Thyroid gland (tissue), 4 donors: ENCODE measurements at regions not wholly inside any gene's neighbourhood (a gene's known extent, or its start where the extent isn't known, plus 50 kb on each side); places are given as distances from the start of the nearest gene placed in this dataset.

Experiments
- DNase-seq, 2 donors: peaks; one replicate each; pipeline ENCODE4 v3.0.0-alpha.2; 2019
- H3K27ac ChIP-seq, 3 donors: fragments of 200-600 bp; sonication (generic); 1 replicate in 2 of 3; 2 replicates in 1 of 3; pipeline ENCODE4 v1.5.1; 2016 to 2019; ENCODE audit warnings: mild to moderate bottlenecking in 1 of 3, moderate library complexity in 1 of 3
- H3K27me3 ChIP-seq: fragments of 200-600 bp; sonication (generic); one replicate; pipeline ENCODE4 v1.5.1; 2019
- H3K36me3 ChIP-seq, 2 donors: fragments of 200-600 bp; sonication (generic); one replicate each; pipeline ENCODE4 v1.5.1; 2016 to 2019
- H3K4me1 ChIP-seq, 2 donors: fragments of 200-600 bp; sonication (generic); one replicate each; pipeline ENCODE4 v1.5.1; 2017 to 2019
- H3K4me3 ChIP-seq, 3 donors: fragments of 200-600 bp; sonication (generic); replicated peaks in 1 of 3; 1 replicate in 2 of 3; 2 replicates in 1 of 3; pipeline ENCODE4 v1.5.1; 2016; ENCODE audit warnings: mild to moderate bottlenecking in 1 of 3
- H3K9me3 ChIP-seq: fragments of 200-600 bp; sonication (generic); one replicate; pipeline ENCODE4 v1.5.1; 2017
- POLR2A ChIP-seq, 2 donors: fragments of 450-650 bp; IDR thresholded peaks; one replicate each; pipeline ENCODE4 v1.6.1; 2017; ENCODE audit warnings: antibody characterized with exemption in 2 of 2, mild to moderate bottlenecking in 2 of 2, moderate library complexity in 1 of 2
- WGBS, 2 donors: methylation state at CpG; one replicate each; pipeline ENCODE4 v1.1.5; 2017; 5-methylcytosine and 5-hydroxymethylcytosine counted together
- intact Hi-C: fragments of 100-400 bp; cut with DNase I; formaldehyde crosslinking; loops from one replicate; pipeline ENCODE4 v1.15.1; 2023
- TF ChIP-seq, protein P1 (sequence below), 6 experiments: fragments of 200-600 bp in 3 of 6; fragments of 450-650 bp in 3 of 6; sonication (generic) in 3 of 6; IDR thresholded peaks; one replicate each; pipeline ENCODE4 v1.5.1; 2016 to 2019; ENCODE audit warnings: antibody characterized with exemption in 6 of 6, mild to moderate bottlenecking in 2 of 6, inconsistent platforms in 1 of 6, moderate library complexity in 1 of 6

DNA sequence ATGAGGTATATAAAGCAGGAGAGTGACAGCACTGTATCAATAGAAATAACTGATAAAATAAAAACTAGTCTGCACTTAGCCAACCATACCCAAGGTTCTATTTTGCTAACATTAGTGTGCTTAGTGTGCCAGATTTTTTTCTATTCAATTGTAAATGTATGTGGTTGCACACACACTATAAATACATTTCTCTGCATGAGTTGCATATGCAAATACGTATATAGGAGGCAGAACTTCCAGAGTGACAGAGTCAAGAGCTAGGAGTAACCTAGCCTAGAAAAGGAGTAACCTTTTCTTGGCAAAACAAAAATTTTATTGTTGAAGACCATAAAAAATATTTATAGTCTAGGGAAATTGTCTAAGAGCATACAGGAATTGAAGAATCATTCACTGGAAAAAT lies 461.6 kb downstream of the GABRG2 start:
- intact Hi-C loops, result no loop called here
- H3K27me3 ChIP-seq, result no peaks in the 10 kb centered on the region
- no peaks in the 10 kb centered on the region for H3K36me3 ChIP-seq
- 33 to 58% methylated on average over 1 of the region's 1 CpG for WGBS, 2 donors
- no peak for TF ChIP-seq POLR2A (IDR thresholded peaks at IDR 0.05)
- TF ChIP-seq, protein P1, sequence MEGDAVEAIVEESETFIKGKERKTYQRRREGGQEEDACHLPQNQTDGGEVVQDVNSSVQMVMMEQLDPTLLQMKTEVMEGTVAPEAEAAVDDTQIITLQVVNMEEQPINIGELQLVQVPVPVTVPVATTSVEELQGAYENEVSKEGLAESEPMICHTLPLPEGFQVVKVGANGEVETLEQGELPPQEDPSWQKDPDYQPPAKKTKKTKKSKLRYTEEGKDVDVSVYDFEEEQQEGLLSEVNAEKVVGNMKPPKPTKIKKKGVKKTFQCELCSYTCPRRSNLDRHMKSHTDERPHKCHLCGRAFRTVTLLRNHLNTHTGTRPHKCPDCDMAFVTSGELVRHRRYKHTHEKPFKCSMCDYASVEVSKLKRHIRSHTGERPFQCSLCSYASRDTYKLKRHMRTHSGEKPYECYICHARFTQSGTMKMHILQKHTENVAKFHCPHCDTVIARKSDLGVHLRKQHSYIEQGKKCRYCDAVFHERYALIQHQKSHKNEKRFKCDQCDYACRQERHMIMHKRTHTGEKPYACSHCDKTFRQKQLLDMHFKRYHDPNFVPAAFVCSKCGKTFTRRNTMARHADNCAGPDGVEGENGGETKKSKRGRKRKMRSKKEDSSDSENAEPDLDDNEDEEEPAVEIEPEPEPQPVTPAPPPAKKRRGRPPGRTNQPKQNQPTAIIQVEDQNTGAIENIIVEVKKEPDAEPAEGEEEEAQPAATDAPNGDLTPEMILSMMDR (IDR thresholded peaks at IDR 0.05), result no peak
- H3K4me1 ChIP-seq, result no peaks in the 10 kb centered on the region
- H3K9me3 ChIP-seq, result no peaks in the 10 kb centered on the region
- no peak overlapping the region for H3K4me3 ChIP-seq
- H3K27ac ChIP-seq, result no peak overlapping the region
- DNase-seq, result no peak

DNA sequence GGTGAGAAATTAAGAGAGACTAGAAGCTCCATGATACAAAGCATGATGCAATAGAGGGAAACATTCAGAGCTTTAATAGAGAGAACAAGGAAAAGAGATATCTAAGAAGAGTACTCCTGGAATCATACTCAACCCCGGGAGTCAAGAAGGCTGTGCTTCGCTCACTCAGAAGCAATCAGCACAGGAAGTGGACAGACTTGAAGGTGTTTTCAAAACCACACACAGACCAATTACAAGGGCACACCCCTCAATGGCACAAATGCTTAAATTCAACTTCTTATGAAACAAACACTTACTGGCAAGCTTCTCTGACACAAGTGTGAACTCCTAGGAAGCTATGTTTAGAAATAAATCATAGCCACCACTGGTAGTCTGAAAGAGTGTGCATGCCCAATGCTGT lies 462.3 kb downstream of the GABRG2 start:
- Histone ChIP-seq H3K4me1 (no peaks in the 10 kb centered on the region), H3K36me3 (no peaks in the 10 kb centered on the region), H3K4me3 (no peak overlapping the region), H3K27me3 (no peaks in the 10 kb centered on the region), H3K9me3 (no peaks in the 10 kb centered on the region), H3K27ac (no peak overlapping the region)
- no peak for DNase-seq
- no peak for TF ChIP-seq POLR2A (IDR thresholded peaks at IDR 0.05)
- TF ChIP-seq, protein P1 (IDR thresholded peaks at IDR 0.05), result no peak
- intact Hi-C loops, result no loop called here
- WGBS, 2 donors, result 67 to 89% methylated on average over 2 of the region's 2 CpGs

DNA sequence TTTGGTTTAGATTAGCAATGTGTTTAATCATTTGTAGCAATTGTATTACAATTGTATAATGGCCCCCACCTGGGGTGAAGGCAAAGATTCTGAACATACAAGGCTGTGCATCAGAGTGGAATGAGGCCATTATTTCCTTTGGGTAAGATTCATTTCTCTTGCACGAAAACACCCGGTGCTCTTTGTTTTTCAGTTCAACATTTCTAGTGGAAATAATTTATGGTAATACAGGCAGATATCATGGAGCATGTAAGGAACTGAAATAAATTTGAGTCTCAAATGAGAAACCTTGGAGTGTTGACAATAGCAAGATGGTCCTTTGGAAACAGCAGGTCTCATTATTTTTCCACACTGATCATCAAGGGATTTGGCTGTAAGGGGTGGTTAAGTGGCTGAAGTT lies 475.9 kb downstream of the GABRG2 start:
- Histone ChIP-seq H3K36me3 (no peaks in the 10 kb centered on the region), H3K9me3 (no peaks in the 10 kb centered on the region), H3K4me3 (no peak overlapping the region), H3K27me3 (no peaks in the 10 kb centered on the region), H3K27ac (no peak overlapping the region), H3K4me1 (no peaks in the 10 kb centered on the region)
- intact Hi-C loops, result no loop called here
- WGBS, 2 donors, result 80 to 83% methylated on average over 2 of the region's 2 CpGs
- DNase-seq, result no peak
- no peak for TF ChIP-seq POLR2A (IDR thresholded peaks at IDR 0.05)
- TF ChIP-seq, protein P1 (IDR thresholded peaks at IDR 0.05), result no peak

DNA sequence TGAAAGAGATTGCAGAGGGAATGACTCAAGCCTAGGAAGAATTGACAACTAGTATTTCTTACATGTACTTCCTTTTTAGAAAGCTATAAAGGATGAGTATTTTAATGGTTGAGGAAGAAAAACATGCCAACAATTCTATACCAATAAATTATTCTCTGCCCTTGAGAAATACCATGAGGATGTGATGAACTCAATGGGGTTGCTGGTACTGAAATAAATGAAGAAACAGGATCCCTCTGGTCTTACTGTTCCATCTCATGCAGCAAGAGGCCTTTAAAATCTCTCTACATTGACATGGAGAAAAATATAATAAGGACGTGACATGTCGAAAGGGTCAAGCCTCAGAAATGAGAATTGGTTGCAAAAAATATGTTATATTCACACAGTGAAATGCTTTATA lies 477.3 kb downstream of the GABRG2 start:
- H3K27me3 ChIP-seq, result no peaks in the 10 kb centered on the region
- H3K36me3 ChIP-seq, result no peaks in the 10 kb centered on the region
- no peak overlapping the region for H3K4me3 ChIP-seq
- intact Hi-C loops, result no loop called here
- no peaks in the 10 kb centered on the region for H3K4me1 ChIP-seq
- no peak for DNase-seq
- no peak overlapping the region for H3K27ac ChIP-seq
- TF ChIP-seq POLR2A (IDR thresholded peaks at IDR 0.05), result no peak
- TF ChIP-seq, protein P1 (IDR thresholded peaks at IDR 0.05), result no peak
- no peaks in the 10 kb centered on the region for H3K9me3 ChIP-seq
- 91 to 95% methylated on average over 2 of the region's 2 CpGs for WGBS, 2 donors

DNA sequence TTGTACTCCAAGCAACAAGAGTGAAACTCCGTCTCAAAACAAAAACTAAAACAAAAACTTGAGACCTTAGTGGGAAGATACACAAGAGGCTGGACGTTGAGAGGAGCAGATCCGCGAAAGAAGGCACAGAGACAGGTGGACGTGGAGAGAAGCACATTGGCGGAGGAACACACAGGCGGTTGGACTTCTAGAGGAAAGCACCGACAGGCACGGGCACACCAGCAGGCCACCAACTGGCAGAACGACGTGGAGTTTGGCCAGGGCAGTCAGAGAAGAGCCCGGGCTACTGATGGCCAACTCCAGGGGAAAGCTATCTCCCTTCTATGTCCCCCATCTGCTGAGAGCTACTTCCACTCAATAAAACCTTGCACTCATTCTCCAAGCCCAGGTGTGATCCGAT lies 482.7 kb downstream of the GABRG2 start:
- Histone ChIP-seq H3K36me3 (no peaks in the 10 kb centered on the region), H3K27me3 (no peaks in the 10 kb centered on the region), H3K27ac (no peak overlapping the region), H3K4me3 (no peak overlapping the region), H3K9me3 (no peaks in the 10 kb centered on the region), H3K4me1 (no peaks in the 10 kb centered on the region)
- intact Hi-C loops, result no loop called here
- 91 to 93% methylated on average over 13 of the region's 13 CpGs for WGBS, 2 donors
- no peak for TF ChIP-seq POLR2A (IDR thresholded peaks at IDR 0.05)
- TF ChIP-seq, protein P1 (IDR thresholded peaks at IDR 0.05), result no peak
- DNase-seq, result no peak
